Esophagus squamous epithelium (tissue), 5 donors: ENCODE measurements at regions not wholly inside any gene's neighbourhood (a gene's known extent, or its start where the extent isn't known, plus 50 kb on each side); places are given as distances from the start of the nearest gene placed in this dataset.

ENCODE experiments used
- DNase-seq: peaks from one replicate; lab custom pipeline; 2025; lab: John Stamatoyannopoulos, UW
- H3K27ac ChIP-seq, 4 donors: fragments of 200-600 bp; sonication (generic); one replicate each; pipeline ENCODE4 v1.5.1; 2016 to 2019; ENCODE audit warnings: mild to moderate bottlenecking in 1 of 4
- H3K27me3 ChIP-seq, 4 donors: fragments of 200-600 bp; sonication (generic); 1 replicate in 3 of 4; 2 replicates in 1 of 4; pipeline versions ENCODE4 v1.5.1 to v1.6.0; 2017 to 2021; ENCODE audit warnings: antibody characterized with exemption in 1 of 4
- H3K36me3 ChIP-seq, 3 donors: fragments of 200-600 bp; sonication (generic); one replicate each; pipeline ENCODE4 v1.5.1; 2016 to 2019
- H3K4me1 ChIP-seq, 3 donors: fragments of 200-600 bp; sonication (generic); one replicate each; pipeline ENCODE4 v1.5.1; 2017 to 2019
- H3K4me3 ChIP-seq, 4 donors: fragments of 200-600 bp; sonication (generic); 1 replicate in 3 of 4; 2 replicates in 1 of 4; pipeline ENCODE4 v1.5.1; 2016 to 2019; ENCODE audit warnings: mild to moderate bottlenecking in 2 of 4, moderate library complexity in 1 of 4
- H3K9me3 ChIP-seq, 3 donors: fragments of 200-600 bp; sonication (generic); one replicate each; pipeline ENCODE4 v1.5.1; 2016 to 2019
- POLR2A ChIP-seq, 4 donors: fragments of 450-650 bp; IDR thresholded peaks; one replicate each; pipeline ENCODE4 v1.6.1; 2017; ENCODE audit warnings: antibody characterized with exemption in 4 of 4, mild to moderate bottlenecking in 4 of 4, moderate library complexity in 3 of 4
- WGBS, 2 donors: methylation state at CpG; one replicate each; pipeline ENCODE4 v1.1.5; 2018; 5-methylcytosine and 5-hydroxymethylcytosine counted together
- intact Hi-C: fragments of 100-400 bp; cut with DNase I; formaldehyde crosslinking; loops from one replicate; pipeline ENCODE4 v1.15.0; 2022
- TF ChIP-seq, protein P1 (sequence below), 6 experiments: fragments of 450-650 bp in 4 of 6; fragments of 200-600 bp in 2 of 6; sonication (generic) in 2 of 6; IDR thresholded peaks; one replicate each; pipeline ENCODE4 v1.5.1; 2016 to 2019; ENCODE audit warnings: antibody characterized with exemption in 6 of 6, mild to moderate bottlenecking in 4 of 6, moderate library complexity in 4 of 6
- donor health status: DM: yes; HTN: yes; CAD: no.

DNA sequence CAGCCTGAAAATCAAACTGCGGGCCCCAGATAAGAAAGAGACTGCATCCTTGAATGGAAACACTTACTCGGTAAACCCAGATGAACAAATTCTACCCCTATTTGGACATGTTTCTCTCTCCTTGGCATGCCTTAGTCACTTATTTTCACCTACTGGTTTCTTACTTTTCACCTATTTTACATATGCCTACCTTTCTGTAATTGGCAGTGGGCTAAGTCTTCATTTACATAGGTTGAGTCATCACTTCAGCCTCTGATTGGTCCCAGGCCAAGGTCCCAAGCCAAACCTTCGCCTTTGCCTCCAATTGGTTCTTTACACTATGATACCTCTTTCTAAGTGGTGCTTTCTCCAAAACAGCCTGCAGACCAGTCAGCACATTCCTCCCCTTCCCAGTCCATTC, 111.3 kb downstream of the DYRK2 start:
- intact Hi-C loops = no loop called here
- Histone ChIP-seq H3K4me3 (no peak overlapping the region), H3K36me3 (no peaks in the 10 kb centered on the region), H3K9me3 (no peaks in the 10 kb centered on the region), H3K4me1 (no peaks in the 10 kb centered on the region), H3K27me3 (no peaks in the 10 kb centered on the region), H3K27ac (no peak overlapping the region)
- TF ChIP-seq, protein P1, sequence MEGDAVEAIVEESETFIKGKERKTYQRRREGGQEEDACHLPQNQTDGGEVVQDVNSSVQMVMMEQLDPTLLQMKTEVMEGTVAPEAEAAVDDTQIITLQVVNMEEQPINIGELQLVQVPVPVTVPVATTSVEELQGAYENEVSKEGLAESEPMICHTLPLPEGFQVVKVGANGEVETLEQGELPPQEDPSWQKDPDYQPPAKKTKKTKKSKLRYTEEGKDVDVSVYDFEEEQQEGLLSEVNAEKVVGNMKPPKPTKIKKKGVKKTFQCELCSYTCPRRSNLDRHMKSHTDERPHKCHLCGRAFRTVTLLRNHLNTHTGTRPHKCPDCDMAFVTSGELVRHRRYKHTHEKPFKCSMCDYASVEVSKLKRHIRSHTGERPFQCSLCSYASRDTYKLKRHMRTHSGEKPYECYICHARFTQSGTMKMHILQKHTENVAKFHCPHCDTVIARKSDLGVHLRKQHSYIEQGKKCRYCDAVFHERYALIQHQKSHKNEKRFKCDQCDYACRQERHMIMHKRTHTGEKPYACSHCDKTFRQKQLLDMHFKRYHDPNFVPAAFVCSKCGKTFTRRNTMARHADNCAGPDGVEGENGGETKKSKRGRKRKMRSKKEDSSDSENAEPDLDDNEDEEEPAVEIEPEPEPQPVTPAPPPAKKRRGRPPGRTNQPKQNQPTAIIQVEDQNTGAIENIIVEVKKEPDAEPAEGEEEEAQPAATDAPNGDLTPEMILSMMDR (IDR thresholded peaks at IDR 0.05) = no peak
- no peak for TF ChIP-seq POLR2A (IDR thresholded peaks at IDR 0.05)
- no peak for DNase-seq
- 57 to 70% methylated on average over 3 of the region's 3 CpGs for WGBS, 2 donors

DNA sequence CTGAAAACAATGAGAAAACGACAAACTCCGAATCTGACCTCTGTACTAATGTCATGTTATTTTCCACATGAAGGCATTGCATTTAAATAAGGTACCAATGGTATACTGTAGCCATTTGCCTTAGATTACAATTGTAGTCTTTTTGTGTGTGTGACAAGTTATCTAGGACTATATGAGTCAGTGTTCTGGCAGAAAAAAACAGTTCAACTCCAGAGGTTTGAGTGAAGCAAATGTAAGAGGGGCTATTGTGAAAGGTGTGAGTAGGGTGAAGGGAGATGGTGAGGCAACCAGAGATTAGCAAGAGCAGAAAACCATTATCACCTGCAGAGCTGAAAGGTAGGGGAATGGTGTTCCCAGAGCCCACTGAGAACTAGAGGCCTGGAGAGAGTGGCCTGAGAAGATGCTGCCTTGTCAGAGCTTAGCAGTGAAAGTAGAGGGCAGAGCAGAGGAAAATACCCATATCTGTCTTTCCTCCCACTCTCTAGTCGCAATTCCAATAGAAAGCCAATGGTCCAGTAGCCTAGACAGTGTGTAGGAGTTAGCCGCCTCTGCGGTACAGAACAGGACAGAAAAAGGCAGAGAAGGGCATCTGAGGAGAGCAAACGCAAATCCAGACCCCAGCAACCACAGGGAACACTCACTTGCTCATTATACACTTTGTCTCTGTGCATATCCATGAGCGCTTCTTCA, 112.2 kb downstream of the DYRK2 start:
- no peaks in the 10 kb centered on the region for H3K4me1 ChIP-seq
- WGBS, 2 donors = 91 to 94% methylated on average over 7 of the region's 7 CpGs
- intact Hi-C loops = no loop called here
- TF ChIP-seq POLR2A (IDR thresholded peaks at IDR 0.05) = no peak
- no peaks in the 10 kb centered on the region for H3K27me3 ChIP-seq
- no peaks in the 10 kb centered on the region for H3K36me3 ChIP-seq
- no peak overlapping the region for H3K4me3 ChIP-seq
- no peak overlapping the region for H3K27ac ChIP-seq
- no peak for DNase-seq
- no peaks in the 10 kb centered on the region for H3K9me3 ChIP-seq

GRCh38 chr12:67761566-67761965, 113.0 kb downstream of the DYRK2 start:
- Histone ChIP-seq H3K36me3 (no peaks in the 10 kb centered on the region), H3K9me3 (no peaks in the 10 kb centered on the region), H3K4me1 (peaks cover 0 to 4% (median 0%) of the 10 kb centered on the region in 3 donors), H3K27me3 (no peaks in the 10 kb centered on the region), H3K27ac (no peak overlapping the region), H3K4me3 (no peak overlapping the region)
- DNase-seq = no peak
- 62 to 68% methylated on average over 3 of the region's 3 CpGs for WGBS, 2 donors
- no peak for TF ChIP-seq POLR2A (IDR thresholded peaks at IDR 0.05)
- TF ChIP-seq, protein P1 (IDR thresholded peaks at IDR 0.05) = no peak
- intact Hi-C loops = no loop called here

DNA sequence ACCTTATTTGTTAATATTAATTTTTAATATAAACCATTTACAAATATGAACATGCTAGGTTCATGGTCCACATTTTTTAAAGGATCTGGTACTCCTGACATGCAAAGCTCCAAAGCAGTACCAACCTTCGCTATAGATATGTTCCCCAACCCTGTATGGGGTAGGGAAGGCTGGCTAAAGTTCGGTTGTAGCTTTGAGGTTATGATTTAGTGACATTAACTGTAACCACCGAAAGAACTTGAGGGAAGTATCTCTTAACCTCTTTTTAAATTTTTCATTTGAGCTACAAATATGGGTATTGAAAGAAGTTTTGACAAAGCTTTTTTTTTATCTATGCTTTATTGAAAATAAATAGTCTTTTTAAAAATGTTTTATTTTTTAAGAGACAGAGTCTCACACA, 115.5 kb downstream of the DYRK2 start:
- TF ChIP-seq, protein P1 (IDR thresholded peaks at IDR 0.05) = no peak
- TF ChIP-seq POLR2A (IDR thresholded peaks at IDR 0.05) = no peak
- Histone ChIP-seq H3K9me3 (no peaks in the 10 kb centered on the region), H3K4me3 (no peak overlapping the region), H3K27me3 (no peaks in the 10 kb centered on the region), H3K36me3 (no peaks in the 10 kb centered on the region), H3K4me1 (peaks cover 0 to 6% (median 0%) of the 10 kb centered on the region in 3 donors), H3K27ac (no peak overlapping the region)
- intact Hi-C loops = no loop called here
- DNase-seq = no peak
- 75 to 87% methylated on average over 3 of the region's 3 CpGs for WGBS, 2 donors

GRCh38 chr12:67764946-67765619, 116.5 kb downstream of the DYRK2 start:
- WGBS, 2 donors = 69 to 75% methylated on average over 4 to 5 of the region's 5 CpGs
- Histone ChIP-seq H3K4me1 (peaks cover 0 to 6% (median 0%) of the 10 kb centered on the region in 3 donors), H3K9me3 (no peaks in the 10 kb centered on the region), H3K27ac (no peak overlapping the region), H3K36me3 (no peaks in the 10 kb centered on the region), H3K4me3 (no peak overlapping the region), H3K27me3 (no peaks in the 10 kb centered on the region)
- TF ChIP-seq, protein P1 (IDR thresholded peaks at IDR 0.05) = no peak
- TF ChIP-seq POLR2A (IDR thresholded peaks at IDR 0.05) = no peak
- intact Hi-C loops = no loop called here
- DNase-seq = no peak
